Kidney epithelial cell (primary cell): ENCODE measurements at regions not wholly inside any gene's neighbourhood (a gene's known extent, or its start where the extent isn't known, plus 50 kb on each side); places are given as distances from the start of the nearest gene placed in this dataset.

Experiments
- DNase-seq: peaks from one replicate; pipeline ENCODE4 v3.0.0-alpha.2; 2010; ENCODE audit warnings: low read depth
- H3K27me3 ChIP-seq: 2 replicates; pipeline ENCODE4 v1.6.0; 2011; ENCODE audit warnings: low read length; ENCODE audit not compliant: control insufficient read depth, insufficient read depth
- H3K36me3 ChIP-seq: 2 replicates; pipeline ENCODE4 v1.5.1; 2011; ENCODE audit warnings: low read length; ENCODE audit not compliant: control insufficient read depth, insufficient read depth
- H3K4me3 ChIP-seq: 2 replicates; pipeline ENCODE4 v1.5.1; 2011; ENCODE audit warnings: low read depth, mild to moderate bottlenecking, control low read depth, low read length
- TF ChIP-seq, protein P1 (sequence below): IDR thresholded peaks from 2 replicates; pipeline ENCODE4 v1.5.1; 2011; ENCODE audit warnings: mild to moderate bottlenecking, moderate library complexity, low read length, control low read depth, inconsistent platforms; ENCODE audit not compliant: insufficient read depth, poor library complexity, severe bottlenecking

DNA sequence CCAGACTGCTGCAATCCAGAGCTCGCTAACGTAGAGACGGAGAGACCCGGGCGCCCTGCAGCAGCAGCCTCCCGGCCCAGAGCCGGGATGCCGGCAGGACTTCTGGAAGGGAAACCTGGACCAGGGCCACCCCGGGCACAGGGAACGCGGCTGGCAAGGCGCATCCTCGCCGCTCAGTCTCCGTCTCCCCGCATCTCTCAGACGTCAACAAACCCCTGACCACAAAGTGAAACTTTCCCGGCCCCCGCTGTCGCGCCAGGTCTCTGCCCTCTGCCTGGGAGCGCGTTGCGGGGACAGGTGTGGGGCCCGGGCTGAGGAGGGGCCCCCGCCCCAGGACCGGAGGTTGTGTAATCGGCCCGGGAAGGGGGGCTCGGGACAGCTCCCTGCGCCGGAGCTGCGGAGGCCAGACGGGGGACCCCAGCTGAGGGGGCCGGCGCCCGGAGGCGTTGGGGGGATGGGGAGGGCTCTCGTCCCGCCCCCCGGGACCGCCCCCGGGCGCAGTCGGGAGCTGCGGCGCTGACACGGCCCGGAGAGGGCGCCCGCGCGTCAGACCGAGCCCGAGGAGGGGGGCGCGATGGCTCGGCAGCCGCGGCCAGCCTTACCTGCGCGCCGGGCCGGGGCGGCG, 116.6 kb upstream of the HIVEP3 start:
- TF ChIP-seq, protein P1, sequence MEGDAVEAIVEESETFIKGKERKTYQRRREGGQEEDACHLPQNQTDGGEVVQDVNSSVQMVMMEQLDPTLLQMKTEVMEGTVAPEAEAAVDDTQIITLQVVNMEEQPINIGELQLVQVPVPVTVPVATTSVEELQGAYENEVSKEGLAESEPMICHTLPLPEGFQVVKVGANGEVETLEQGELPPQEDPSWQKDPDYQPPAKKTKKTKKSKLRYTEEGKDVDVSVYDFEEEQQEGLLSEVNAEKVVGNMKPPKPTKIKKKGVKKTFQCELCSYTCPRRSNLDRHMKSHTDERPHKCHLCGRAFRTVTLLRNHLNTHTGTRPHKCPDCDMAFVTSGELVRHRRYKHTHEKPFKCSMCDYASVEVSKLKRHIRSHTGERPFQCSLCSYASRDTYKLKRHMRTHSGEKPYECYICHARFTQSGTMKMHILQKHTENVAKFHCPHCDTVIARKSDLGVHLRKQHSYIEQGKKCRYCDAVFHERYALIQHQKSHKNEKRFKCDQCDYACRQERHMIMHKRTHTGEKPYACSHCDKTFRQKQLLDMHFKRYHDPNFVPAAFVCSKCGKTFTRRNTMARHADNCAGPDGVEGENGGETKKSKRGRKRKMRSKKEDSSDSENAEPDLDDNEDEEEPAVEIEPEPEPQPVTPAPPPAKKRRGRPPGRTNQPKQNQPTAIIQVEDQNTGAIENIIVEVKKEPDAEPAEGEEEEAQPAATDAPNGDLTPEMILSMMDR = no peak
- peak; percentile 14 for DNase-seq

DNA sequence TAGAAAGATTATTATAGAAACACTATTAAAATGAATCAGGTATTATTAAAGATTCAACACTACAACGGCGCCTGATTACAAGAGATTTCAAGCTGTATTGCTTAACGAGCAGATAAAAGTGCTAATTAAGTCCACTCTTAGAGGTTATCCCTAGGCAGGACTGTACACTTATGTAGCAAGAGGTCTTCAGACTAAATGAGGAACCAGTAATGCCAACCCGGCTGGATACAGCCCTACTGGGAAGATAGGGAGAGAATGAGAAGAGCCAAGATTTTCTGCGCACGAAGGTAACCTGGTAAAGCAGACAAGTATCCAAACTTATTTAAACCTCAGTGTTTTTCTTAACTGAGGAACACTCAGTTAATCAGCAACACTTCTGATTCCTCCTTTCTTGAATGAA, 115.7 kb upstream of the HIVEP3 start:
- no peaks in the 10 kb centered on the region for H3K27me3 ChIP-seq
- TF ChIP-seq, protein P1 = no peak
- H3K4me3 ChIP-seq = peak overlapping the region; percentile 80
- DNase-seq = no peak
- no peaks in the 10 kb centered on the region for H3K36me3 ChIP-seq

More for the DNA sequence above, 116.6 kb upstream of the HIVEP3 start:
- no peaks in the 10 kb centered on the region for H3K36me3 ChIP-seq
- peak overlapping the region; percentile 80 for H3K4me3 ChIP-seq
- H3K27me3 ChIP-seq = no peaks in the 10 kb centered on the region

DNA sequence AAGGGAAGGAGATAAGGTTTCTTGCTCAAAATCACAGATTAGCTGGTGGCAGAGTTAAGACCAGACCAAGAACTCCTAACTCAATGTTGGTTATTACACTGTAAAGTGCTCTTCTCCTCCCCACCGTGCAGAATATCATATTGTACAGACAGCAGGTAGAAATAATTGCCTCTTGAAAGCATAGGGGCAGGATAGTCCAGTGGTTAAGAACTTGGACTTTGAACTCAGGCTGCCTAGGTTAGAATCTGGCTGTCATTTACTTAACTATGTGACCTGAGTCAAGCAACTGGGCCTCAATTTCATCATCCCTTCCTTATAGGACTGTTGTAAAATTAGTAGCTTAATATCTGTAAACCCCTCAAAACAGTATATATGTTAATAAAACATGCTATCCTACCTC, 114.9 kb upstream of the HIVEP3 start:
- Histone ChIP-seq H3K27me3 (no peaks in the 10 kb centered on the region), H3K36me3 (no peaks in the 10 kb centered on the region), H3K4me3 (no peak overlapping the region)
- TF ChIP-seq, protein P1 = no peak
- DNase-seq = no peak

DNA sequence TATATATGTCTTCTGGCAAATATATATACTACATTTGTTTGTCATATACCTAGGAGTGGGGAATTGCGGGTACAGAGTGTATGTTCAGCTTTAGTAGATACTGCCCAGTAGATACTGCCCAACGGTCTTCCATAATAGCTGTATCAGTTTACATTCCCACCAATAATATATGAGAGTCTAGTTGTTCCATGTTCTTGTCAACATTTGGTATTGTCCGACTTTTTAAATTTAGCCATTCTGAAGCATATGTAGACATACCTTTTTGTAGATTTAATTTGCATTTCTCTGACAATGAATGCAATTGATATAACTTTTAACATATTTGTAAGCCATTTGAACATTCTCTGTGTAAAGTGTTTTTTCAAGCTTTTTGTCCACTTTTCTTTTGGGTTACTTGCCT, 99.0 kb upstream of the HIVEP3 start:
- no peak for DNase-seq
- Histone ChIP-seq H3K36me3 (no peaks in the 10 kb centered on the region), H3K4me3 (no peak overlapping the region), H3K27me3 (no peaks in the 10 kb centered on the region)
- TF ChIP-seq, protein P1 = no peak

DNA sequence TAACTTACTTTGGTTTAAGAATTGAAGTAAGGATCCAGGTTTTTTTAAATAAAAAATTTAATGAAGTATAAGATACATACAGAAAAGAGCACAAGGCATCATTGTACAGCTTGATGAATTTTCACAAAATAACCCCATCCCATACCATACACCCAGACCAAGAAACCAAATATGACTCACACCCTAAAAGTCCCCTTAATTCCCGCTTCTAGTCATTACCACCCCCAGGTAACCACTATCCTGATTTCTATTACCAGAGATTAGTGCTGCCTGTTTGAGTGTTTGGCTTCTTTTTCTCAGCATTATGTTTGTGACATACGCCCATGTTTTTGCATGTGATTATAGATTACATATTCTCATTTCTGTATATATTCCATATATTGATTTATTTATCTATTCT, 98.5 kb upstream of the HIVEP3 start:
- no peak for DNase-seq
- H3K4me3 ChIP-seq = no peak overlapping the region
- no peaks in the 10 kb centered on the region for H3K36me3 ChIP-seq
- no peaks in the 10 kb centered on the region for H3K27me3 ChIP-seq
- TF ChIP-seq, protein P1 = no peak

DNA sequence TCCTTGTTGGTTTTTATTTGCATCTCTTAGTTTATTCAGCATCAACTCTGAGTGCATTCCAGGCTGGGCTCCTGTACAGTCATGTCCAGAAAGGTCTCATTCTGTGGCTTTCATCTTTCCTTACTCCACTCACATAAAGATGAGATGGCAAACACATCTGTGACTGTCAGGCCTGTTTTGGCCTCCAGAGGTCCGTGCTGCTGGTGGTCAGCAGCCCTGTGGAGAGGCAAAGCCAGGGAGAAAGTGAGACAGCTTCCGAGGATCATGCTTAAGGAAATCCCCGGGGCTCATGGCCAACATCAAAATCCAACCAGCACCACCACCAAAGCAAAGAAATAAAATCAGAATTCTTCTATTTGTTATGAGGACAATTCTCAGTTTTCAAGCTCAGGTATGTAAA, 96.1 kb upstream of the HIVEP3 start:
- no peak for DNase-seq
- no peaks in the 10 kb centered on the region for H3K36me3 ChIP-seq
- no peaks in the 10 kb centered on the region for H3K27me3 ChIP-seq
- no peak overlapping the region for H3K4me3 ChIP-seq
- TF ChIP-seq, protein P1 = no peak
